HG03060 (cell line): ENCODE measurements at regions not wholly inside any gene's neighbourhood (a gene's known extent, or its start where the extent isn't known, plus 50 kb on each side); places are given as distances from the start of the nearest gene placed in this dataset.
"Not testable (repeated sequence)": the region's sequence is repeated elsewhere in the genome, so short reads cannot be mapped to it uniquely, and the experiment has no call there.

Source experiments
- ATAC-seq: cut with Tn5 transposase; IDR thresholded peaks from one replicate; pipeline ENCODE4 v1.9.1; 2021; ENCODE audit warnings: low read depth, moderate number of reproducible peaks; ENCODE audit not compliant: unreplicated experiment

DNA sequence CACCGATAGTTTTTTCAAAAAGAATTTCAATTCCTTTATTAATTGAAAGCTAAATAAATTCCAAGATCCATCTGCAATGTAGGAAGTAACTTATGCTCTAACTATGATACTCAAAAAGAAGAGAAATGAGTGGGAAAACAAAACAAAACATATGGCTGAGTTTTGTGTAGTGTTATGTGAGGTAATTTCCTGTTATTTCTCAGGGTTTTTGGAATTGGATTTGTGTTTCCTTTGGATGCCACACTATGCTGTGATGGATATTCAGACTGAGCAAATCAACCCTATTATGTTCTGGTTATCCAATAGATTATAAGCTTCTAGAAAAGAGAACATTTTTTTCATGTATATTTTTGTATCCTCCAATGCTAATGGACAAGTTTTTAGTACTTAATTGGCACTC, 73.4 kb upstream of the RAPGEF2 start:
- ATAC-seq: no peak

GRCh38 chr4:159030297-159030696, 72.6 kb upstream of the RAPGEF2 start:
- not testable (repeated sequence) for ATAC-seq

DNA sequence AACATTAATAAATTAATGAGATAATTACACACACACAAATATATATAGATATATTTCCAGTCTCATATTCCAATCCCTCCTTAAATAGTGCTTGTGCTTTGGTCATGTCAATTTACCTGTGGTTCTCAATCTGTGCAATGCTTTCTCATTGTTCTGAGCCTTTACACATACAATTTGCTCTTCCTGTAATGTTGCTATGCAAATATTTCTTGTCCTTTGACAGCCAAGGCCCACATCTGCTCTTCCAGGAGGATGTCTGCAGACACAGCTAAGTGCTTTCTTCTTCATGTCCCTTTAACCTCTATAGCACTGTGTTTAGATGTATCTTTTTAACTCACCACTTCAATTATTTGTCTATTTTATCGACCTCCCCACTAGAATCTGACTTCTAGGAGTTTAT, 67.3 kb upstream of the RAPGEF2 start:
- ATAC-seq: no peak

DNA sequence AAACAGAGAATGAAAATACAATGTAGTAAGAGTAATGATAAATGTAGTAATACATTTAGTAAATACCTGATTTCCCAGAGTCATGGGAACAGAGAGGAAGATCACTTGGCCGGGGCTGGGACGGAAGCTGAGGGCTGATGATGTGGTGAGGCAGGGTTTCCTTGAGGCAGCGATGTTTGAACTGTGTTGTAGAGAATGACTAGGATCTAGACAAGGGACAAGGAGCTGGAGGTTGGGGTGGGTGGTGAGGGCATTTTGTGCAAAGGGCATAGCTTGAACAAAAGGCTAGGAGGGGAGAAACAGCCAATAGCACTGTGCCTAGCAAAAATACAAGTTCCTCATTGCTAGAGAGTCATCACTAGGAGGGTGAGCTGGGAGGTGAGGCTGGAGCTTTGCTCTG, 64.3 kb upstream of the RAPGEF2 start:
- no peak for ATAC-seq

- no peak for ATAC-seq
Observed at GRCh38 chr4:159041054-159042034, 61.5 kb upstream of the RAPGEF2 start.

DNA sequence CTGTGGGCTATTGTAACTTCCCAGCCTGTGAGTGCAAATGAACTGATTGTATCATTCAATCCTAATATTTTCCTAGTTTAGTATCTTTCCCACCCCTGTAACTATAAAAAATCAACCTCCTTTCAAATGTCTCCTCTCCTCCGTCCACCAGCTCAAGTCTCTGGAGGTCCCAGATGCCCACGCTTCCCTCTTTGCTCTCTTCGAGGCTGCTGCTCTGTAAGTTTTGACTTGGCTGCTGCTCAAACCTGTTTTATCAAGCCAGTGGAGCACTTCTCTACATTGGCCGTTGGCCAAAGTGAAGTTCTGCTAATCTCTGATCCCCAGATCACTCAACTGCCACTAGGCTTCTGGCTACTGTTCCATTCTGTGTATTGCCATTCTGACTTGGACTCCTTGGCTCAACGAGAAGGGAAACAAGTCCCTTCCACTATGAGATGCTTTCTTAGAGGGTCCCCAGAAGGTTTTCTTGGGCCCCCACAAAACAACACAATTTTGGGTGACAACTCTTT, 60.7 kb upstream of the RAPGEF2 start:
- no peak for ATAC-seq

GRCh38 chr4:159042868-159043267, 60.0 kb upstream of the RAPGEF2 start:
- ATAC-seq: no peak

- ATAC-seq: no peak
Observed at GRCh38 chr4:159043861-159044260, 59.0 kb upstream of the RAPGEF2 start.

GRCh38 chr4:159045321-159045720, 57.6 kb upstream of the RAPGEF2 start:
- peak; percentile 42 for ATAC-seq

DNA sequence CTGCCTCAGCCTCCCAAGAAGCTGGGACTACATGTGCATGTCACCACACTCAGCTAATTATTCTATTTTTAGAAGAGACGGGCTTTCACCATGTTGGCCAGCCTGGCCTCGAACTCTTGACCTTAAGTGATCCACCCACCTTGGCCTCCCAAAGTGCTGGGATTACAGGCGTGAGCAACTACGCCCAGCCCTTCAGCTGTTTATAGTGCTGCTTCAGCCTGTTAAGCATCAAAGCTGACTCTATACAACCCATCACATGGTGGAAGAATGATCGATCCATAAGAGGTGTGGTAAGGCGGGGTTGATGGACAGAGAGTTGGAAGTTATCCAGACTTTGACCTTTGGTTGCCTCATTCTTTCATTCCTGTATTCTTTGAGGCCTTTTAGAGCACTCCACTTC, 56.2 kb upstream of the RAPGEF2 start:
- no peak for ATAC-seq

DNA sequence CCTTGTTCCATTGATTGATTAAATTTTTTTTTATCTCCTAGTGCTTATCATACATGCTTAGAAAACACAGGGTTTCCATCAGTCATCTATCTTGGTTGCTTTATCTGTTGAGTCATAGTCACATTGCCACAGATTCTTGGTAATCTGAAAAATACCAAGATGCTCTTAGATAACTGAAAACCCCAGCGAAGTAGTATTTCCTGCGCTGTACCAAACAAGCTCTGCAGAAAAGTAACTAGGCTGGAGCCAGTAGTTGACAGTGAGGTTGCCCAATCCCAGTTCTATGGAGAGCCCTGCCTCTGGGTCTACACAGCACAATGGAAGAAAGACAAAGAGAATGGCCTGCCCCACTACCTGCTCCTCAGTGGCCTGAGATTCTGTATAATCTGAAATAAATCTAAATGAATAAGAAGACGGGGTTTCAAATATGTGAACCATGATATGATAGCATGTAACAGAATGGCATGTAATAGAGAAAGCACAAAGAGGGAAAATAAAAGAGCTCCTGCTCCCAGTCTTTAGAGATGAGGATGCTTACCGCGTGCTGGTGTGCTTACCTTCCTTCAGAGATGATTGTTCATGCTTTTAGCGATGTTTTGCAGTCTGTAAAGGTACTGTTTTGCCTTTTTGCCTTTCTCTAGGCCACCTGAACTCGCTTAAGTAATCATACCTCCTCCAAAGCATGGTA, 55.3 kb upstream of the RAPGEF2 start:
- no peak for ATAC-seq

DNA sequence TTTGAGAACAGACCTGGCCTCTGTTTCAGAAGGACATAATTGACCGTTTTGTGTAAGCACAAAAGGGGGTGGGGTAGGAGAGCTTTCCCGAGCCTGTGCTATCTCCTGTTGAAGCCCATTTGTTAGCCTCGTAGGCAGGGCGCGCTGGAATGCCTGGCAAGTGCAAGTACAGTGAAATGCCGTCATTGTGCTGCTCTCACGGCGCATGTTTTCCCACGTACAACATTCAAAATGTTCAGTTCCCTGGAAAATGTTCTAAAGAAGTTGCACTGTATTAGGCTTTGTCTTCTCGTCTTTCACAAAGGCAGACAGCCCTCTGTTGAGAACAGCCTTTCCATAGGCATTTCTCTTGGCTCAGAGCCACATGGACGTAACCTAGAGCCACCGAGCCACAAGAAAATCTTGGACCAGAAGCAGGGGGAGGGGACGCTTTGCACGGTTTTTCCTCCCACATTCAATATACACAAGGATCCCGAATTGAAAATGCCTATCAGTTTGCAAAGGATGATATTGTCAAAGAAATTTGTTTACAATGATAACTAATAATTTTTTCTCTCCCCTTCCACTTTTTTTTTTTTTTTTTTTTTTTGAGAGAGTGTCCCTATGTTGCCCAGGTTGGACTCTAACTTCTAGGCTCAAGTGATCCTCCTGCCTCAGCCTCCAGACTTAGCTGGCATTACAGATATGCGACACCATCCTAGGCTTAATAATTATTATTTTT, 54.6 kb upstream of the RAPGEF2 start:
- ATAC-seq: no peak

DNA sequence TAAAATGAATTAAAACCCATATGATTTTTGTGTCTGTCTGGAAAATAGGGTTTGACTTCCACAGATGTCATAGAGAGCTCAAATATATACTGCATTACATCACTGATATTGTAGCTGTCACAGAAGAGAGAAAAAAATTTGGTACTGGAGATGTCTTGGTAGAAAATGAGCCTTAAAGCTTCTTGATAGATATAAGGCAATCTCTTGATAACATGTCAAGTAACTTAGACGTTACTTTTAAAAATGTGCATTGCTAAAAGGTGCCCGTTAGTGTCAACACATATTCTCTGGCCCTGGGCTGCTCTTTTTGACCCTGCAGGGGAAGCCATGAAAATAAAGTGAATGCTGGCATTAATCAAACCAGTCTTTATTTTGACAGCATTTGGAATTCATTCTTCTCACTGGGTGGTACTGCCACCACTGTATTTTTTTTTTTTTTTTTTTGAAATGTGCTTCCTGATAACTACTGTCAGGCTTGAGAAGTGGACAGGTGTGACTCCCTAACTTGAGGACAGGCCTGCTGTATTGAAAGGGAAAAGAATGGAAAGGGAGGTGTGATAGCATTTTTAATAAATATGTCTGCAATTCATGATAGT, 53.0 kb upstream of the RAPGEF2 start:
- no peak for ATAC-seq

DNA sequence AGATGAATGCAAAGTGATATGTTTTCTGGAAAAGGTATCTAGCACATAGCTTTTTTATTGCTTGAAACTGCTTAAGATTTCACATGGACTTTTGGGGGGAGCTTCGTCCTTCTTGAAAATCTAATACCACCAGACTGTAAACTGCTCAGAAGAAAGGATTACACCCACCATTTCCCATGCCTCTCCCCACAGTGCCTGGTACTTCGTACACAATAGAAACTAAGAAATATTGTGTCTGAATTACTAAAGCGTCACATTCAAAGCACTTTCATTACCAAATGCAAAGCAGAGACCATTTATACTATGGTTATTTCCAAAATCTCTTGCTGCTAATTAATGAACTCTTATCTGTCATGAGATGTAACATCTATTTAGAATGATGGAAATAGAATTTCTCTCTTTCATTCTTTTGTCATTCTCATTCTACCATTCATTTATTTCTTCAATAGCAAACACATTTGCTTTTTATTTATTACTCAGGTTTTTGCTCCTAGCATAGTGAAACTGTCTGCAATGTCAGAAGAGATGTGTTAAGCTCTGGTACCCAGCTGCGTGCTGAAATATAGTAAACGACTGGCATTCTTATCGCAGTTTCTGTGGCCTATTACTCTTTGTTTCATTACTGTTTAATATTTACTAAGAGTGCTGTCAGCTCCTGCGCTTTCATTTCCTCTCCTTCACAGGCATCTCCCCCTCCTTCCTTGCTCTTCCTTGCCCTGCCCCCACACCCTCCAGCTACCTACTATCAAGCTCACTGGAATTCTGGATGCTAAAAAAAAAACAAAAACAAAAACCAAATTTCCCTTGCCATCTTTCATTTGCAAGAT, 51.4 kb upstream of the RAPGEF2 start:
- ATAC-seq: peak; percentile 79

DNA sequence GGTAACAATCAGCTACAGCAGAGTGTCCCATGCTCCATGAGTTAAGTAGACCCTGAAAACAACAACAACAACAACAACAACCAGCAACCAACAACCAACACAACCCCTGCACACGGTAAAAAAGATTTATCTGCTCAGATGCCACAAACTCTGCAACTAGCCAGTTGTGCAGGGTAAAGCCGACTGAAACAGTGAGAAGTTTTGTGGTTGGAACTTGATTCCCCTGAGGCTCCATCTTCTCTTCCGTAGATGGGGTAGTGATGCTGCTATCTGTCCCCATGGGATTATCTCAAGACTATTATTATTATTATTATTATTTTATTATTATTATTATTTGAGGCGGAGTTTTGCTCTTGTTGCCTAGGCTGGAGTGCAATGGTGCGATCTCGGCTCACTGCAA, 50.6 kb upstream of the RAPGEF2 start:
- ATAC-seq: peak; percentile 56
